ENCODE measurements at regions not wholly inside any gene's neighbourhood (a gene's known extent, or its start where the extent isn't known, plus 50 kb on each side); places are given as distances from the start of the nearest gene placed in this dataset.

DNA sequence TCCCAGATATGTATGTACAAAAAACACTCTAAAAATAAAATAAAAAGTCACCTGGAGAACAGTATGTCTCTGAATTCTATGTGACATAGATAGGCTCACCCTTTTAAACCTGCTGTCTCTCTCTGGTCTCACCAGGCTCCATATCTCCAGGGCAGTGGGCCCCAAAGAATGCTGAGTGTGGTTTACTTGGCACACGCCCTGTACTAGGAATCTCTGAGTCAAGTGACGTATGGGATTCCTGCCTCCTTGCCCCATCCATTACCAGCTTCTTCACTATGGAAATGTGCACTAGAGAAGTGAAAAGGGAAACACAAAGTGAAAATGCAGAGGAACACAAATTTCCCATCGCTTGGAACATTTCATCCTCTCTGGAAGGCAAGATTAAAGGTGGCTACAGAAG is 722.2 kb upstream of the TENM4 start:
- no peak for DNase-seq

DNA sequence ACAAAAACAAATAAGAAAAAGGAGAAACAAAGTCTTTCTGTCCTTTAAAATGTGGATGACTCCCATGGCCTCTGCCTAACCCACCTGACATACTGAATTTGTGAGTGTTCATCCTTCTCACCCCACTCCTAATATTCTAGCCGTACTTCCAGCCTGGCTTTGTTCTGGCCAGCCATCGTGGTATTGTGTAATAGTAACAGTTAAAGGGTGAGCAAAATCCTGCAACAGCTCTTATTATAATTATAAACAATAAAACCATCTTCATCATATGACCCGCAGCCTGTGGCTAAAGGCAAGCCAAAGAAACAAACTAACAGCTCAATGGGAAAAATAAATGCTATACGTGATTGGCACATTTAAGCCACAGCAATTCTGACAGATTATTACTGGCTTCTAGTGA is 721.6 kb upstream of the TENM4 start:
- DNase-seq: no peak

DNA sequence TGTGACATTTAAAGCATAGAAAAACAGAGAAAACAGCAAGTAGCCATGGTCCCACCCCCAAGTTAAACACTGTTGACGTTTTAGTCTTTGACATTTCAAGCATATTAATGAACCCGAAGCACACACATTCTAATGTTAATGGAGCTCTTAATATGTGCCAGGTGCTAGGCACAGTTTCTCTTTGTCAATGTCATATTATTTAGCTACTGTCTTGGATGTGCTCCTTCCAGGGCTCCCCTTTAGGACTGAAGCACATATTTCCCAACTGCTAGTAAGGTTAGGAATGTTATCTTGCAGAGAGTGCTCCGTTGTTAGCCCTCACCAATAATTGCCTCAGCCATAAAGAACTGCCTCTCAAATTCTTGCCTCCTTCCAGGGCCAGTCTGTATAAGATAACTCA is 716.6 kb upstream of the TENM4 start:
- DNase-seq: no peak

DNA sequence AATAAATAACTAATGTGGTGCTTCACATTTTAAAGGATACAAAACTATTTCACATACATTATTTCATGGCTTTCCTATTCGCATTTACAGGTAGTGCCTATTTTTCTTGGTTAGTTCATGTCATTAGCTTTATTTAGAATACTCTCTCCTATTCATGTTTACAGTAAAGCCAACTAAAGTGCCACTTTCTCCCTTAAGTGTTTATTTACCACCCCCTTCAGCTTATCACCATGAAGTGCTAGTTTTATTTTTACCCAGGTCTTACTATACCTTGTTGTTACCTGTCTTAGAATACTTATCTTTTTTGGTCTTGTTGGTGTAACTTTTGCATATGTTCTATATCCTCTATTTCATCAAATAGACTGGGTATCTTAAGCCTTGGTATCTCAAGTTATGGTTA is 715.2 kb upstream of the TENM4 start:
- DNase-seq: no peak

DNA sequence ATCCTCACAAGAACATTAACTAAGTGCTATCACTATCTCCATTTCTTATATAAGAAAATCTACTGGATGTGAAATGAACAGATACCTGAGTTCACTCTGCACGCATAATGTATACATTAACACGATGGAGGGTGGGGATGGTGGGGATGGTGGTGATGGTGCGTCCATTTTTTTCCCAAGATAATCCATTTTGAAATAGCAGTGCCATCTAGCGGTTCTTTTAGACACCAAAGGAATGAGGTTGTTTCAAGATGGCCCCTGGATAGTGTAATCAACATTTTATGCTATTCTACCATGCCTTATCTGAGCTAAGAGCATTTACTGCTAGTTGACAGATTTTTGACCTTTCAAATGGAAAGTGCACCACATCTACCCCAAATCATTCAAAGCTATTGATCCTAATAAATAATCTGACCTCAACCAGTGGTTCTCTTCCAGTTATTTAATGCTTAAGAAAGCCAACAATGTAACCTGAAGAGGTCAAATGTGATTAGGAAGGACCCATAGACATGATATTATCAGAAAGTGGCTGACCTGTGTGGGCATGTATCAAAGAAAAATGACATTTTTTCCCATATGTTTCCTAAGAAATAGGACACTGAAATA is 714.7 kb upstream of the TENM4 start:
- DNase-seq: no peak

DNA sequence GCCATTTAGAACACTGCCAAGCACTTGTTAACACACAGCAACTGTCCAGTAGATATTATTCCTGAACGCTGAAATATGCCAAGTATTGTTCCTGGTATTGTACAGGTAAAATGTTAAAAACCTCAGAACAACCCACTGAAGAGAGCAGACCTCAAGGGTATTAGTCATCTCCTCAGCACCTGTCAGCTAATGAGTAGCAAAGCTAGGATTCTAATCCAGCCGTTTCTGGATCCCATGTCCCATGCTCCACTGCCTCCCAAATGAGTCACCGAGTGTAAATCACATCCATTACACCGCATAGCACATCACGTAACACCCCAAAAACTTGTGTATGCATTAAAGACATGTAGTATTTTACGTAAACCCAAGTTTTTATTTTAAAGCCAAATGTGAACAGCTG is 705.4 kb upstream of the TENM4 start:
- DNase-seq: no peak

DNA sequence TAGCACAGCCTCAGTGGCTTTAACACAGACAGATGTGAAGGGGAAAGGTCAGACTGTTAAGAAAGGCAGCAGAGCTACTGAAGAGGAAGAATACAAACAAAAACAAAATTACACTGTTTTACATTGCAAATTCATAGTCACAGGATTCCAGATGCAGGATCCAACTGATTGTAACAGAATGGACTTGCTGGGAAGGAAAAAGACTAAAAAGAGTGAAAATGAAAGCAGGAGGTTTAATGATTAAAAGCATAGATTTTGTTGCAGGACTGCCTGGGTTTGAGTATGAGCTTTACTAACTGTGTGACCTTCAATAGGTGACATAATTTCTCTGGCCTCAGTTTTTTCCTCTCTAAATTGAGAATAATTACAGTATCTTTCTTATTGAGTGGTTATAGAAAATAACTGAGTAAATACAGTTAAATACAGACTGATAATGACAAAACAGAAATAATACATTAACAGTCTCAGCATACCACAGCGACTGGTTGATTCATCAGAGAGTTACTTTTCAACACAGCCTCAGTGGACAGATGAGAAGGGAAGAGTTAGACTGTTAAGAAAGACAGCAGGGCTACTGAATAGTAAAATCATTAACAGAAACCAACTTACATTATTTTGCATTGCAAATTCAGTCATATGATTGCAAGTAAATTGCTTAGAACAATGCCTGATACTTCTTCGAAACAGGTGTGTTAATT is 704.2 kb upstream of the TENM4 start:
- no peak for DNase-seq

DNA sequence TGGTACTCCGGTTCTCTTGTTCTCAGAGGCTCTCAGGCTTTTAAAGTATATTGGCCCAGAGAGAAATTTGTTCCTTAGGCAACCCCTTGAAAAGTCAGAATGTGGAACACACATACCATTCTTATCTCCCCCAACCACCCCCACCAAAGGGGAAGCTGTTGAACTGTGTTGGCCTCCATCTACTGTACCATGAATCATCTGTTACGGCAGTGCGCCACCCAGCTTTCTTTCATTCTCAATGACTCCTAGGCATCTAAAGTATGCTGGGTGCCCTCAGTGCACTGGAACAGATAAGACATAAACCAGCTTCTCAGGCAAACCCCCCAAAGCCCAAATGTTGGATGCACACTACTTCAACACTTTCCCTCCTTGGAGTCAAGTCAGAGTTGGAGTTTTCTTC is 696.2 kb upstream of the TENM4 start:
- DNase-seq: no peak

DNA sequence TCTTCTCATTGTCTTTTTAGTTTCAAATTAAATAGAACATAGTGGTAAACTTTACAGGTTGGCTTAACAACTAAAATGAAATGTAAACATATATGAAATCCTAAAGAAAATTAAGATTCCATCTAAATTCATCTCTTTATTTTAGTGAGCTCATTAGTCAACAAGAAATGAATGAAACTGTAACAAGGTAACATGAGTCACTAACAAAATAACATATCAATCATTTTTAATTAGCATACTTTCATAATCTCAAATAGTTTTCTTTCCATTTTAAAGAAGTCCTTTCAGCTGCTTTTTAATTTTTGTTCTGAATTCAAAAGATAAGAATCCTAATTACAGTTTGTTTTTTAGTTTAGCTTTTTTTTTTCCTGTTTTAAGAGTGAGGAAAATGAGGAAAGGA is 688.6 kb upstream of the TENM4 start:
- DNase-seq: no peak

DNA sequence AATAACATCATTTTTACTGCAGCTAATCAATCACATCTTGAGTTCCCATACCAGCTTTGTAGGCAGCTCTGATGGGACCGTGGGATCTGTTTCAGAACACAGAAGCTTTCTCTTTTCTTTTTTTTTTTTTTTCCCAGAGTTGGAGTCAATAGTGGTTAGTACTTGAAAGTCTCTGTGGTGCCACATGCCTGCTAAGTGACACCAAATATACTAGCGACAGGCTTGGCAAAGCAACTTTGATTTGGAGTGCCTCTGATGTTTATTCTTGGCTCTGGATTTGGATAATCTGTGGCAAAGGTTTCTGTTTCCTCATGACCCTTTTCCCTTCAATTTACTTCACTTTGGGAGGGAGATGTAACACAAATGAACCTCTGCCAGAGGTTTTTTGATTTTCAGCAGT is 681.4 kb upstream of the TENM4 start:
- DNase-seq: no peak

DNA sequence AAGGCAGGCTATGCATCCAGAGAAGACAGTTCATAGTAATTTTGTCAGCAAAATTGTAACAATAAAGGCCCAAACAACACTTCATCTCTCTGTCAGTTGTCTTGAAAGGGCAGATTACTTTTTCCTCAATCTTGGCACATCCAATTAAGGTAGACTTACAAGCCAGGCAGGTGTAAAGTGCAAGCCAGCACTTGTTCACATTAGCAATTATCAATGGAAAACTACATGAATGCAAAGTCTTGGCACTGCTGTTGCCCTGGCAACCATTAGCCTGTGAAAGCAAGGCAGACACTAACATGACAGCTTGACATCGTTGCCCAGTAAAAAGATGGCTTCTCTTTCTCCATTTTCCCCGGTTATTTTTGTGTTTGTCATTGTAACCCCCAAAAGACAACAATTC is 677.2 kb upstream of the TENM4 start:
- no peak for DNase-seq

DNA sequence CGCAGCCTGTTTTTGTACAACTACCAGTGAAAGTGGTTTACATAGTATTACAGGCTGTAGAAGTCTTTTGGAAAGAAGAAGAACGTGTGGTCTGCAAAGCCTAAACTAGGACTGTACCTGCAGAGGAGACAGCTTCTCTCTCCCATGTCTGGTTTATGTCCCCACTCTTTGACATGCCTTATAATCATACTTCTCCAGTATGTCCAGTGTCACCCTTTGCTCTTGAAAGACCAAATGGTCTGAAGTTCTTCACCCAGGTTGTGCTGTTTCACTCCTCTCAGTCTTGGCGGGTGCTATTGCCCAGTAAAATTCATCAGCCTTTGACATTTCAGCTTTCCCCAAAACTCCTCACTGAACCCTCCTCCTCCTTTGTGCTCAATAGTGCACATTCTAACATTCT is 676.0 kb upstream of the TENM4 start:
- no peak for DNase-seq

DNA sequence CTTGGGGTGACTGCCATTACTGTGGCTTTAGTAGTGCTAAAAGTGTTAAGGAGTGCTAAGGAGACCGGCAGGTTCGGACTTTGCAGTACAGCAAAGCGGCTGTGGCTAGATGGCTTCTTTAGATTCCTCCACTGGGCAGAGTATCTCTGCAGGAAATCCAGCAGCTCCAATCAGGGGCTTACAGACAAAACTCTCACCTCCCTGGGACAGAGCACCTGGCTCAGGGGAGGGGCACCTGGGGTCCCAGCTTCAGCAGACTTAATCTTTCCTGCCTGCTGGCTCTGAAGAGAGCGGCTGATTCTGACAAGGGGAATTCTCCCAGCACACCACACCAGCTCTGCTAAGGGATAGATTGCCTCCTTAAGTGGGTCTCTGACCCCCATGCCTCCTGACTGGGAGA is 668.8 kb upstream of the TENM4 start:
- DNase-seq: no peak

DNA sequence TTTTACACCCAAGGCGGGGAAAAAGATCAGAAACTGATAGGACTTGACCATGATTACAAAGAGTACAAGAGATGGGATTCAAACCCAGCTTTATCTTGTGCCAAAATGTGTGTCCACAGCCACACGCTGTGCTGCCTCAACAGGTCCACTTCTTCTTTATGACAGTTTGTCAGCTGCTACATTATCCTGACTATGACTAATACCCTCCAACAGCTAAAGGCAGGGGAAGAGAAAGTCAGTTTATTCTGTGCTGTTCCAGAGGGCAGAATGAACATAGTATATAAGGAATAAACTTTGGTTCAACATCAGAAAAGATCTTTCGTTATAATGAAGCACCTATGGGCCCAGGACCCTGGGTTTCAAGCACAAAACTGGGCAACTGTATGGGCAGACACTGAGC is 668.2 kb upstream of the TENM4 start:
- no peak for DNase-seq

DNA sequence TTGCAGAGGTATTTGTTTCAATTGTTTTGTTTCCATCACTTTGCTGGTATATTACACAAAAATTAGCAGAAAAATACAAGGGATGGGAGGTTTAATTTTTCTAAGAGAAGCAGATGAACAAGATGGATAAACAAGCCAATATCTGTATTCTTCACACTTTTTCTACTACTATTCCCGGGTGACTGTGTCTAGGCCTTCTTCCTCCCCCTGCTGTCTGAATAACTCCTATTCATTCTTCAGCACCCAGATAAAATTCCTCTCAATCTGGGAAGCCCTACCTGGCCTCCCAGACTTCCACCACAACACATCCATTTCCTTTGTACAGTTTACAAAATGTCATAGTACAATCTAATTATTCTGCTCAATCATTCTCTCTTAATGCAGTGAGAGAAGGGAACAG is 666.6 kb upstream of the TENM4 start:
- DNase-seq: no peak

DNA sequence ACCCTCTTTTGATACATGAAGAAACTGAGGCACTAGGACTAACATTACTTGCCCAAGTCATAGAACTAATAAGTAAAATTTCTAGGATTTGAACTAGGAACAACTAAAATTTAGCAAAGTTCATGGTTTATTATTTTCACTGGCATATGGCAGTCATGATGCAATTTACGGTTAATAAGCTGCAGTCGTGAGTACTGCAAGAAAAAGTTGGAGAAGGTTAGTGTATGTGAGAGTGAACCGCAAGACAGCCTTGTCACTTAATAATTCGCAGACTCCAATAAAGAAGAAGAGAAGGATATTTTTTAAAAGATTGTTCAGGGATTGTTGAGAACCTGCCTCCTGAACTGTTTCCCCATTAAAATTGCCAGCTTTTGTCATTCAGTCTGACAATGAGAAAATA is 663.4 kb upstream of the TENM4 start:
- DNase-seq: no peak

DNA sequence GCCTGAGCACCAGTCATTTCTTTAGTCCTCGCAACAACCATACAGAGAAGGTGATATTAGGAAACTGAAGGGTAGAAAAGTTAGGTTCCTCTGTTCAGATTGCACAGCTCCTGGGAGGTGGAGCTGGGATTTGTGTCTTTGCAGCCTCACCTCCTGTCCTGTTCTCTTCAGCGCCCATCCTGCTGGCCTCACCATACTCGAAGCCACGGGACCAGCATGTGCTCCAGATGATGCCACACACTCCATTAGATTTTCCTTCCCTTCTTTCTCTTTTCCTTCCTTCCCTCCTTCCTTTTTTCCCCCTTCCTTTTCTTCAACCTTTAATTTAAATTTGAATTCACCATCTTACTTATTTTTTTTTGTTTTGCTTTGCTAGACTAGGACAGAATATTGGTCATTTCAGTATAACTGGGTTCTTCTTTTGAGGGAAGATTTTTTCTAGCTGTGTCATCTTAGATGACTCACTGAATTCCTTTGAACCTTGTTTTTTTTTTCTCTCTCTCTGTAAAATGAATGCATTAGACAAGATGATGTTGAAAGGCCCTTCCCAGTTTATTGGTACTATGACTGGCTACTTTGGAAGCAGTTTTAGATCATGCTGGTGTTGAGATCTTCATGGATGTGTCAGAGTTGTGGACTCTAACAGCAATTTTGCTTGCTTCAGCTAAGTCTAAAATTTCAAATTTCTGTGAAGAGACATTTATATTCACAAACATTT is 662.5 kb upstream of the TENM4 start:
- no peak for DNase-seq

DNA sequence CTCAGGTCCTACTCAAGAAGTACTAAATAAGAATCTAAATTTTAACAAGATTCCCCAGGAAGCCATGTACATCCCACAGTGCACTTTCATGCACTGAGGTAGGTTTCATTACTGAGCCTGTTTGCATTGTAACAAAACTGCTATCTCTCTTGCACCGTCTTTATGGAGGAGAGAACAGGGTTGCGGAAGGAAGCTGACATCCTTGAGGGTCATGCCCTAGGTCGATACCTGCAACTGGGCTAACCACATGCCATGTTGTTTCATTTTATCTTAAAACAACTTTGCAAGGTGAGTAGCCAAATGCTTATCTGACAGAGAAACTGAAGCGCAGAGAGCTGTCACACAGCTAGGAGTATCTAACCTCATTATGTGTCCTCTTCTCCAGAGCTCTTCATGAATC is 656.3 kb upstream of the TENM4 start:
- DNase-seq: no peak

DNA sequence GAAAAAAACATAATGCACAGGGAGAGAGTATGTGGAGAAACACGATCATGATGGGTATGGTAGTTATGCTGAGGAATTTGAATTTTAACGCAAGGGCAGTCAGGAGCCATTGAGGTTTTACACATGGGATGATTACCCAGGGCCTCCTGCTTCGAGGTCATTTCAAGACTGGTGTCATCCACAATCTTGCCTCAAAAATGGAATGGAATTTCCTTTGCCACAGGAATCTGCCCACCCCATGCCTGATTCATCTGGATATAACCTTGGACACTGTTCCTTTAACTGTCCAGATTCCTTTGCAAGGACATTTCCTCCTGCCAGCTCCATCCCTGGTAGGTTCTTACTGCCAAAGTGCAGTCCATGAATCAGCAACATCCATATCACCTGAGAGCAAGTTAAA is 655.9 kb upstream of the TENM4 start:
- no peak for DNase-seq

DNA sequence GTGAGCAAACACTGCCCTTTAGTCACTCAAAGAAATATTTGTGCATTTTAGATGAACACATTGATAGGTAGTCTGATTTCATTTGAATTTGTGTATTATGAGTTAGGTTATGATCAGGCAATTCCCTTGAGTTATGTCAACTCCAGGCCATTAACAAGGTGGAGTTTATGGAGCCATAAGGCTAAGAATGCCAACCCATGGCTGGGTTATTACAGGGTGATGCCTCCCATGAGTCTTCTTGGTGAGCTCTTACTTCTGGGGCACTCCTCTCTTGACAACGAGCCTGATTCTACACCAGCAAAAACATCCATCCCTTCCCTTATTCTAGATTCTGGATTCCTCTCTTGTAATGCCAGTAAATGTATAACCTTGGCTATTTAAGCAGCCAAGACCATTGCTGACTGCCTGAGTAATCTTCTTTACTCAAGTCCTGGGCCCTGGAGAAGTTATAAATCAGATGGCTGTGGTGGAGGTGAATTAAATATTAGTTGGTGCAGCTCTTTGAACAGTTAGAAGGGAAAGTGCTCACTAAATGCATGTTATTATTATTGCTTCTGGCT is 645.7 kb upstream of the TENM4 start:
- no peak for DNase-seq

DNA sequence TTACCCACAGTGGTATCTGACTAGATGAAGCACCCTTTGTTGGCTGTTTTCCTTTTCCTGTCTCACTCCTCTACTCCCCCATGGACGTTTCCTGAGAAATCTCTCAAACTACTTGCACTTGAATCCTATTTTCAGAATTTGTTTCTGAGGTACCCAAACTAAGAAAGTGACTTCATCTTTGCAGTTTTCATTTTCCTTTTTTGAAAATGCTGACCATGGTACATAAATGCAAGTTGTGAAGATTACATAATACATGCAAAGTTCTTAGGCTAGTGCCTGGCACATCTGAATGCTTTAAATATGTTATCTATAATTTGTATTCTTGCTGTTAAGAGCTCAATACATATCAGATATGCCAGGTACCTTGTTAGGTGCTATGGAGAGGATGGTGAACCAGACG is 644.7 kb upstream of the TENM4 start:
- DNase-seq: no peak

DNA sequence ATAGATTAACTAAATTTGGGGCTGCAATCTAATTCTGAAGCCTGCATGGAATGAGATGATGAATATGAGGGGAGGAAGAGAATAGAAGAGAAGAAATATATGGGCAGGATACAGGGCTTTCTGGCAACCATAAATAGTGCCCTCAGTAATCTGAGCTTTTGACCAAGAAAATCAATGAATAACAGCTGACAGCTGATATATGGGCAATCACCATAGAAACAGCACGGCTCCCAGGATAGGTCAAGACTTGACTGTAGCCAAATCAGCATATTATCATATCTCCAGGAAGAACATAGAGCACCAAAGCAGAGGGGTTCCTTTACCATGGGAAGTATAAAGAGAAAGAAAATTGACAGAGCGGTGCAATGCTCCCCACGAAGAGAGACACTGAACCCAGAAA is 643.8 kb upstream of the TENM4 start:
- no peak for DNase-seq

DNA sequence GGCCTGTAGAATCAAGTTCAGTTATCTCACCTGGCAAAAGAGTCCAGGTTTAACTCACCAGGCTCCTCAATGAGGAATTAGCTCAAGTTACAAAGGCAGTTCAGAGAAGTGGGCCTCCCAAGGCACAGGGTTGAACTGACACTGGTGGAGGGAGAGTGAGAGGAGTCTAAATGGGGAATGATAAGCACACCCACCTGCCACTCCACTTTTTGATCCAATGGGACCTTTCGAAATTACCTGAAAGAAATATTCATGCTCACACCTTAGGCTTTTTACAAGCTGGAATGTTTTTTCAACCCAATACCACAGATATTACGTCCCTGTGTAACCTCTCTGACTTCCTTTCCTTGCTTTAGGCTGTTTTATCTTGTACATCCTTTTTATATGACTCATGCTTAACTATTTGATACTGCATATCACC is 642.7 kb upstream of the TENM4 start:
- DNase-seq: no peak

DNA sequence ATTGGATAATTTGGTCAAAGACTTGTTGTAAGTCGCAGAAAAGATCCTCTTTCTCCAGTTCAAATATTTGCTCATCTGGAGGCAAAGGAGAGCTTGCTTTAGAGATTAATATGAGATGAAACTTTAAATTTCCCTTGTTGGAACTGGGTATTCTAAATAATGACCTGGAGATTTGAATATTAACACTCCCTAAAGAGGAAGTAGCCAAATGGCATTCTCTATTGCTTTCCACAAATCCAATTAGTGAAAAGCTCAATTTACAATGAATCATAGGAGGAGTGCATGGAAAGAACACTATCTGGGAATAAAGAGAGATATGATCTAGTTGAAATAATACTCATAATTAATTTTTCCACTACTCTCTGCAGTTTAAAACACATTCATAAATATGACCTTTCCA is 641.6 kb upstream of the TENM4 start:
- DNase-seq: no peak

Data from NCI-H524 treated with DMSO at 0.1 percent for 48 hours (cell line).